ENCODE measurements at regions not wholly inside any gene's neighbourhood (a gene's known extent, or its start where the extent isn't known, plus 50 kb on each side); places are given as distances from the start of the nearest gene placed in this dataset.

DNA sequence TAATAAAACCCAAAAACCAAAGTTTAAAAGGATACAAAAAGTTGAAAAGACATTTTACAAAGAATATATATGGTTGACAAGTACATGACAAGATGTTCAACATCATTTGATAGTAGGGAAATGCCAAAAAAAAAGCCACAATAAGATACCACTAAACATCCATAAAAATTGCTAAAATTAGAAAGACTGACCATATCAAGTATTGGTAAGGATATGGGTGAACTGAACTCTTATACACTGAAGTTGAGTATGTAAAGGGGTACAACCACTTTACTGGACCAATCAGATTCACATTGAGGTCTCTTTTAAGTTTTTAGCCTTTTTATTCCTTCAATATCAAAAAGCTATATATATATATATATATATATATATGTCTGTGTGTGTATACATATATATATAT, 190.5 kb upstream of the P2RY1 start:
- TF ChIP-seq POLR2A (IDR thresholded peaks at IDR 0.05): no peak
- TF ChIP-seq, protein P1, sequence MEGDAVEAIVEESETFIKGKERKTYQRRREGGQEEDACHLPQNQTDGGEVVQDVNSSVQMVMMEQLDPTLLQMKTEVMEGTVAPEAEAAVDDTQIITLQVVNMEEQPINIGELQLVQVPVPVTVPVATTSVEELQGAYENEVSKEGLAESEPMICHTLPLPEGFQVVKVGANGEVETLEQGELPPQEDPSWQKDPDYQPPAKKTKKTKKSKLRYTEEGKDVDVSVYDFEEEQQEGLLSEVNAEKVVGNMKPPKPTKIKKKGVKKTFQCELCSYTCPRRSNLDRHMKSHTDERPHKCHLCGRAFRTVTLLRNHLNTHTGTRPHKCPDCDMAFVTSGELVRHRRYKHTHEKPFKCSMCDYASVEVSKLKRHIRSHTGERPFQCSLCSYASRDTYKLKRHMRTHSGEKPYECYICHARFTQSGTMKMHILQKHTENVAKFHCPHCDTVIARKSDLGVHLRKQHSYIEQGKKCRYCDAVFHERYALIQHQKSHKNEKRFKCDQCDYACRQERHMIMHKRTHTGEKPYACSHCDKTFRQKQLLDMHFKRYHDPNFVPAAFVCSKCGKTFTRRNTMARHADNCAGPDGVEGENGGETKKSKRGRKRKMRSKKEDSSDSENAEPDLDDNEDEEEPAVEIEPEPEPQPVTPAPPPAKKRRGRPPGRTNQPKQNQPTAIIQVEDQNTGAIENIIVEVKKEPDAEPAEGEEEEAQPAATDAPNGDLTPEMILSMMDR (IDR thresholded peaks at IDR 0.05 in 8 of 11, conservative IDR thresholded peaks at IDR 0.05 in 3 of 11): no peak
- TF ChIP-seq POLR2AphosphoS5 (IDR thresholded peaks at IDR 0.05): no peak
